22Rv1 (cell line): ENCODE measurements at regions not wholly inside any gene's neighbourhood (a gene's known extent, or its start where the extent isn't known, plus 50 kb on each side); places are given as distances from the start of the nearest gene placed in this dataset.
"Not testable (repeated sequence)": the region's sequence is repeated elsewhere in the genome, so short reads cannot be mapped to it uniquely, and the experiment has no call there.

Experiments used
- H3K27ac ChIP-seq: fragments of 450-650 bp; 2 replicates; pipeline ENCODE4 v1.5.1; 2017
- CTCF ChIP-seq: fragments of 450-650 bp; IDR thresholded peaks from 2 replicates; pipeline ENCODE4 v1.5.1; 2017; ENCODE audit warnings: mild to moderate bottlenecking
- ZFX ChIP-seq: fragments of 450-650 bp; IDR thresholded peaks from 2 replicates; pipeline ENCODE4 v1.6.1; 2017; ENCODE audit warnings: antibody characterized with exemption, borderline replicate concordance

GRCh38 chr16:27646806-27647205 is 96.9 kb downstream of the KATNIP start:
- TF ChIP-seq ZFX, result no peak
- no peak for TF ChIP-seq CTCF

GRCh38 chr16:27649021-27649420 is 99.1 kb downstream of the KATNIP start:
- H3K27ac ChIP-seq, result no peak overlapping the region
- no peak for TF ChIP-seq ZFX
- TF ChIP-seq CTCF, result no peak

More at GRCh38 chr16:27646806-27647205, 96.9 kb downstream of the KATNIP start:
- no peak overlapping the region for H3K27ac ChIP-seq

- H3K27ac ChIP-seq, result no peak overlapping the region
- TF ChIP-seq CTCF, result no peak
- no peak for TF ChIP-seq ZFX
Measured at GRCh38 chr16:27650073-27650701, 100.2 kb downstream of the KATNIP start.

DNA sequence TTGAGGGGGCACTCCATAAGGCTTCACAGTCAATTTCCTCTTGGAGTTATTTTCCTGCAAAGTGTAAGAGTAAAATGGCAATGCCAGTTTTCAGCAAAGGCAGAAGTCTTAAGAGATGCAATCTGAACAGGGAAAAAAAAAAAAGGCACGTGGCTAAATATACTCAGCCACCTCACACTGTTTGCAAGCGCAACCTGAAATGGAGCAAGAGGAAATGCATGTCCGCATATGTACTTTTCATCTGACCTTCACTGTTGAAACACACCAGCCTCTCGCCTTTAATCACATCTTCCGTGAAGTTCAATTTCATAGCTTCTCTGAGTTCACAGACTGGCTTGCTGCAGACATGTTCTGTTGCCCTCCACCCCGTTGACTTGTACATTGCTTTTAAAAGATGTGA is 101.4 kb downstream of the KATNIP start:
- TF ChIP-seq CTCF (no peak), ZFX (no peak)
- no peak overlapping the region for H3K27ac ChIP-seq

DNA sequence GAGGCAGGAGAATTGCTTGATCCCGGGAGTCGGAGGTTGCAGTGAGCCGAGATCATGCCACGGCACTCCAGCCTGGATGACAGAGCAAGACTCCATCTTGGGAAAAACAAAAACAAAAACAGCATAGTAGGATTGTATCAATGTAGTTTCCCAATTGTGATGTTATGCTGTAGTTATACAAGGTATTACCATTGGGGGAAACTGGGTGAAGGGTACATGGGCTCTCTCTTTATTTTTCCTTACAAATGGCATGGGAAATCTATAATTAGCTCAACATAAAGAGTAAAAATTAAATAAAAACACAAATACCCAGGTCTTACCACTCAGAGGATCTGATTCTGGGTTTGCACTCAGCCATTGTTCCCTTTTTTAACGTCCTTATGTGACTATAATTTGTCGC is 107.9 kb downstream of the KATNIP start:
- TF ChIP-seq CTCF (no peak), ZFX (no peak)
- no peak overlapping the region for H3K27ac ChIP-seq

GRCh38 chr16:27660507-27660906 is 110.6 kb downstream of the KATNIP start:
- no peak overlapping the region for H3K27ac ChIP-seq
- TF ChIP-seq ZFX (no peak), CTCF (no peak)

DNA sequence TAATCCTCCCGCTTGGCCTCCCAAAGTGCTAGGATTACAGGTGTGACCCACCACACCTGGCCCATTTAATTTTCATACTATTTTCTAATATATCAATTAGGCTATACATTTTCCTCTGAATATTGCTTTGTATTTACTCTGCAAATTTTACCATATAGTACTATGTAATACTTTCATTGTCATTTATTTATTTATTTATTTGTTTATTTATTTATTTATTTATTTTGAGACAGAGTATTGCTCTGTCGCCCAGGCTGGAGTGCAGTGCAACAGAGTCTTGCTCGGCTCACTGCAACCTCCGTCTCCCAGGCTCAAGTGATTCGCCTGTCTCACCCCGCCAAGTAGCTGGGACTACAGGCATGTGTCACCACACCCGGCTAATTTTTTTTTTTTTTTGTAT is 113.3 kb downstream of the KATNIP start:
- not testable (repeated sequence) for H3K27ac ChIP-seq

DNA sequence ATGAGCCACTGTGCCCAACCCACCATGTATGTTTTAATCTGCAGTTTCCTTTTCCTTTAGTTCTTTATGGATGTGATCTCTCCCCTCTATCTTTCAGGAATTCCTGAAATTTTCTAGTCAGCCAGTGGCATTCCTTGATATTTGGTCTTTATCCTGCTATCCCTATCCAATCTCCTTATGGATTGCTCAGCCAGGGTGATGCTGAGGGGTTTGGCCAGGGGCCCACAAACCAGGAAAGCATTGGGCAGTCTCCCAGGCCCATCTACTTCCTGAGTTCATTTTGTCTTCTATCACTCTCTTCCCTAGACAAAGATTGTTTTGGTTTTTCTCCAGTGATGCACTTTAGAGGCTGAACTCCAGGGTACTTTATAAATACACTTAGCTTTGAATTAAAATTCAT is 115.9 kb downstream of the KATNIP start:
- TF ChIP-seq ZFX, result no peak
- no peak for TF ChIP-seq CTCF

More for the DNA sequence above, 115.9 kb downstream of the KATNIP start:
- H3K27ac ChIP-seq, result no peak overlapping the region
